ENCODE measurements at regions not wholly inside any gene's neighbourhood (a gene's known extent, or its start where the extent isn't known, plus 50 kb on each side); places are given as distances from the start of the nearest gene placed in this dataset.
"Not testable (repeated sequence)": the region's sequence is repeated elsewhere in the genome, so short reads cannot be mapped to it uniquely, and the experiment has no call there.

DNA sequence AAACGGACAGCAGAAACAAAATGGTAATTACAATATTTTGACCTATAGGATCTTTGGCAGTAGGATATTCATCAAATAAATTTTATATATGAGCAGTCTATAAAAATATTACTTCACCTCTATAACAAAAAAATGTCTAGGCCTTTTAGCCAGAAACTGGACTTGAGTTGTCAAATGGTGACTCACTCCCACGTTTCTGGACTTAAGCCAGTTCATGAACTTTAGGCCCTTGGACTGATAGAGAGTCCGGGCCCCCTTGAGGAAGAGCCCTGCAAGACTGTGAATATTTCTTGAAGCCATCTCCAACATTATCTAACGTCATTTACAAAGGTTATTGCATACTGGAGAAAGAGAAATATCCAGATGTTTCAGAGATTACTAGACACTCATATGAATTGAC is 106.8 kb upstream of the FAM47A start:
- DNase-seq: no peak

GRCh38 chrX:34230156-34230555 is 98.0 kb upstream of the FAM47A start:
- not testable (repeated sequence) for DNase-seq

GRCh38 chrX:34227804-34228203 is 95.7 kb upstream of the FAM47A start:
- DNase-seq: no peak

DNA sequence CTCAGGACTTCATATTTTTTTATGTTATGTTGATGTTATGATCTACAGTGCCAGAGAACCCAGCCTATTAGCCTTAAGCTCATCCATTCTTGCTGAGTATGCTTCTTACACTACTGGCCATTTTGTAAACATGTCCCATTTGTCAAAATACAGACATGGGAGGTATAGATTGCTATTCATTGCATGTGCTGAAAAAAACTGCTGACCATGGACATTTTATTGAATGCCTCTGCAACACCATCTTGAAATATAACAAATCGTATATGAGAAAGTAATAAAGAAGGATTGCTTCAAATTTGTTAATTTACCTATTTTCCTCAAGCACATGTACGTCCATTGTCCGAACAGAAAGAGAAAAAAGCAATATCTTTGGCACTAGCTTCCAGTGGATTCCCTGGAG is 91.5 kb upstream of the FAM47A start:
- no peak for DNase-seq

GRCh38 chrX:34218063-34218462 is 85.9 kb upstream of the FAM47A start:
- DNase-seq: no peak

DNA sequence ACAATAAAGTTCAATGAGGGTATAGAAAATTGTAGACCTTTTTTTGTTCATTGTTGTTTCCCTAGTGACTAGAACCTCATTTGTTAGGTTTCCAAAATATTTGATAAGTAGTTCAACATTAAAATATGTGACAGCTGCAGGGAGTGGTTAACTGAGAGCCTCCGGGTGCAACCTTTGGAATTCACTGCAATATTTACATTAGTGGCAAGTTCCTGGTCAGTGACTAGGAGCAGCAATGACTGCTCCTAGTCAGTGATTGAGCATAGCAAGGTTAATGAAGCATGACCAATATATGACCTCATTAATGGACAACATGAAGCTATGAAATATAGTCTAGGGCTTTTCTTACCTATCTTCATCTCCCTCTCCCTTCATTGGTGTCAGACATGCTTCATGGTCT is 65.8 kb upstream of the FAM47A start:
- no peak for DNase-seq

Measured in islet precursor cell (in vitro differentiated cells).